NCI-H82 treated with DMSO at 0.1 percent for 48 hours (cell line): ENCODE measurements at regions not wholly inside any gene's neighbourhood (a gene's known extent, or its start where the extent isn't known, plus 50 kb on each side); places are given as distances from the start of the nearest gene placed in this dataset.
"Not testable (repeated sequence)": the region's sequence is repeated elsewhere in the genome, so short reads cannot be mapped to it uniquely, and the experiment has no call there.

Experiments
- DNase-seq: peaks from one replicate; lab custom pipeline; 2025; ENCODE audit not compliant: unreplicated experiment; lab: John Stamatoyannopoulos, UW

- no peak for DNase-seq
These were observed 354.6 kb upstream of the AGA start for GRCh38 chr4:177796841-177797240.

- DNase-seq = no peak
These were observed 355.9 kb upstream of the AGA start for GRCh38 chr4:177798161-177798560.

- DNase-seq = peak; percentile 43
These were observed 359.9 kb upstream of the AGA start for GRCh38 chr4:177802162-177802561.

- no peak for DNase-seq
These were observed 360.4 kb upstream of the AGA start for GRCh38 chr4:177802661-177803060.

- no peak for DNase-seq
These were observed 360.9 kb upstream of the AGA start for GRCh38 chr4:177803151-177803550.

GRCh38 chr4:177809791-177810190 lies 367.6 kb upstream of the AGA start:
- DNase-seq = no peak

GRCh38 chr4:177810220-177810619 lies 368.0 kb upstream of the AGA start:
- DNase-seq = no peak

GRCh38 chr4:177818392-177818791 lies 376.2 kb upstream of the AGA start:
- DNase-seq = not testable (repeated sequence)

GRCh38 chr4:177826973-177827372 lies 384.7 kb upstream of the AGA start:
- DNase-seq = no peak

GRCh38 chr4:177841258-177841657 lies 399.0 kb upstream of the AGA start:
- no peak for DNase-seq

GRCh38 chr4:177853229-177853628 lies 411.0 kb upstream of the AGA start:
- no peak for DNase-seq

GRCh38 chr4:177855507-177856197 lies 413.4 kb upstream of the AGA start:
- DNase-seq = no peak

- no peak for DNase-seq
These were observed 417.9 kb upstream of the AGA start for GRCh38 chr4:177860171-177860570.

- DNase-seq = no peak
These were observed 419.4 kb upstream of the AGA start for GRCh38 chr4:177861551-177862094.

GRCh38 chr4:177862541-177863176 lies 420.4 kb upstream of the AGA start:
- no peak for DNase-seq

GRCh38 chr4:177879851-177880250 lies 437.6 kb upstream of the AGA start:
- no peak for DNase-seq

- DNase-seq = no peak
These were observed 452.9 kb upstream of the AGA start for GRCh38 chr4:177895136-177895535.

GRCh38 chr4:177901786-177902185 lies 459.5 kb upstream of the AGA start:
- no peak for DNase-seq

GRCh38 chr4:177902386-177902785 lies 460.1 kb upstream of the AGA start:
- DNase-seq = no peak

GRCh38 chr4:177907736-177908424 lies 465.6 kb upstream of the AGA start:
- DNase-seq = no peak

- DNase-seq = no peak
These were observed 479.5 kb upstream of the AGA start for GRCh38 chr4:177921715-177922114.

- no peak for DNase-seq
These were observed 481.7 kb upstream of the AGA start for GRCh38 chr4:177923888-177924287.
